OCI-LY7 (cell line): ENCODE measurements at regions not wholly inside any gene's neighbourhood (a gene's known extent, or its start where the extent isn't known, plus 50 kb on each side); places are given as distances from the start of the nearest gene placed in this dataset.

Experiments used
- BruUV-seq: library from RNA; stranded (reverse); fragments of 400-500 nt; replicated peaks from 2 replicates; lab custom pipeline; 2021; lab: Mats Ljungman, UMichigan
- CTCF ChIA-PET: fragments of 300-600 bp; sonication (Branson Sonifier 250); formaldehyde crosslinking; loops from one replicate; lab custom pipeline; 2022; ENCODE audit warnings: antibody characterized with exemption; ENCODE audit not compliant: unreplicated experiment; lab: Charles Lee
- POLR2A ChIA-PET: fragments of 300-600 bp; sonication (Branson Sonifier 250); formaldehyde crosslinking; loops from one replicate; lab custom pipeline; 2022; ENCODE audit warnings: antibody characterized with exemption; lab: Charles Lee
- DNase-seq: peaks from one replicate; pipeline ENCODE4 v3.0.0-alpha.2; 2015; ENCODE audit warnings: low spot score
- H2AFZ ChIP-seq: fragments of 200-600 bp; sonication (generic), shearing (Covaris generic); 2 replicates; pipeline ENCODE4 v1.6.1; 2014; ENCODE audit warnings: mild to moderate bottlenecking, antibody characterized with exemption, low read length, moderate library complexity
- H3K27ac ChIP-seq: fragments of 200-600 bp; sonication (generic); 2 replicates; pipeline ENCODE4 v1.5.1; 2014; ENCODE audit warnings: mixed run types, low read depth, mild to moderate bottlenecking, moderate library complexity, low read length, inconsistent platforms; ENCODE audit not compliant: poor library complexity, severe bottlenecking
- H3K36me3 ChIP-seq: fragments of 200-600 bp; sonication (generic); 2 replicates; pipeline ENCODE4 v1.6.1; 2014; ENCODE audit warnings: mild to moderate bottlenecking, antibody characterized with exemption, low read length, moderate library complexity, mixed read lengths; ENCODE audit not compliant: insufficient read depth
- H3K4me1 ChIP-seq: fragments of 200-600 bp; sonication (generic); 2 replicates; pipeline ENCODE4 v1.5.1; 2014; ENCODE audit warnings: mild to moderate bottlenecking, low read length; ENCODE audit not compliant: insufficient read depth, poor library complexity, severe bottlenecking
- H3K4me2 ChIP-seq: fragments of 200-600 bp; sonication (generic); 2 replicates; pipeline ENCODE4 v1.6.1; 2014; ENCODE audit warnings: mild to moderate bottlenecking, low read length
- H3K4me3 ChIP-seq: fragments of 200-600 bp; sonication (generic); 2 replicates; pipeline ENCODE4 v1.5.1; 2014; ENCODE audit warnings: mild to moderate bottlenecking, low read depth, low read length; ENCODE audit not compliant: poor library complexity, severe bottlenecking
- H3K79me2 ChIP-seq: fragments of 200-600 bp; sonication (generic); 2 replicates; pipeline ENCODE4 v1.6.1; 2016; ENCODE audit warnings: low read depth, mild to moderate bottlenecking, low read length, moderate library complexity, mixed read lengths; ENCODE audit not compliant: insufficient read depth
- H3K9me2 ChIP-seq: fragments of 200-600 bp; sonication (generic); 2 replicates; pipeline ENCODE4 v1.6.1; 2016; ENCODE audit warnings: mild to moderate bottlenecking, low read length, mixed read lengths; ENCODE audit not compliant: insufficient read depth
- H3K9me3 ChIP-seq: fragments of 200-600 bp; sonication (generic); 2 replicates; pipeline ENCODE4 v1.6.1; 2014; ENCODE audit warnings: mild to moderate bottlenecking, mixed run types, low read length, mixed read lengths
- H4K20me1 ChIP-seq: fragments of 200-600 bp; sonication (generic); 2 replicates; pipeline ENCODE4 v1.6.1; 2014; ENCODE audit warnings: mild to moderate bottlenecking, antibody characterized with exemption, low read length, moderate library complexity, mixed read lengths; ENCODE audit not compliant: insufficient read depth
- CTCF ChIP-seq: fragments of 200-600 bp; sonication (generic); conservative IDR thresholded peaks from 2 replicates; pipeline ENCODE4 v1.5.1; 2014; ENCODE audit warnings: mild to moderate bottlenecking, antibody characterized with exemption, low read length, moderate library complexity, mixed read lengths
- EZH2phosphoT487 ChIP-seq: fragments of 200-600 bp; sonication (generic); IDR thresholded peaks from 2 replicates; pipeline ENCODE4 v1.6.1; 2018; ENCODE audit warnings: low read depth, borderline replicate concordance, mild to moderate bottlenecking, mixed run types, antibody characterized with exemption, low read length, moderate library complexity, mixed read lengths
- intact Hi-C: fragments of 100-400 bp; cut with micrococcal nuclease; formaldehyde crosslinking; loops from one replicate; pipeline ENCODE4 v1.10.0; 2022; ENCODE audit not compliant: unreplicated experiment

GRCh38 chr6:98717988-98718387 is 116.4 kb upstream of the POU3F2 start:
- no peak overlapping the region for H3K27ac ChIP-seq
- H3K79me2 ChIP-seq: no peaks in the 10 kb centered on the region
- ChIA-PET CTCF (no interaction called here), POLR2A (no interaction called here)
- intact Hi-C loops: no loop called here
- H2AFZ ChIP-seq: no peak overlapping the region
- H3K9me3 ChIP-seq: no peaks in the 10 kb centered on the region
- H3K4me2 ChIP-seq: no peak overlapping the region
- no peaks in the 10 kb centered on the region for H3K36me3 ChIP-seq
- TF ChIP-seq EZH2phosphoT487 (no peak), CTCF (no peak)
- no peak for DNase-seq
- no TSS peak for BruUV-seq
- no peaks in the 10 kb centered on the region for H3K4me1 ChIP-seq
- no peak overlapping the region for H3K4me3 ChIP-seq
- H3K9me2 ChIP-seq: no peaks in the 10 kb centered on the region
- H4K20me1 ChIP-seq: no peaks in the 10 kb centered on the region

GRCh38 chr6:98724537-98724936 is 109.8 kb upstream of the POU3F2 start:
- Histone ChIP-seq H3K79me2 (no peaks in the 10 kb centered on the region), H3K4me3 (no peak overlapping the region), H4K20me1 (no peaks in the 10 kb centered on the region), H3K4me2 (no peak overlapping the region), H3K4me1 (no peaks in the 10 kb centered on the region), H2AFZ (no peak overlapping the region), H3K27ac (no peak overlapping the region), H3K9me2 (no peaks in the 10 kb centered on the region), H3K36me3 (no peaks in the 10 kb centered on the region), H3K9me3 (no peaks in the 10 kb centered on the region)
- ChIA-PET CTCF (no interaction called here), POLR2A (interaction anchor here (1.2 kb wide), 1 partner anchor 30 kb away, joined by 3 read pairs; no protein-coding TSS in a partner anchor)
- intact Hi-C loops: no loop called here
- no TSS peak for BruUV-seq
- DNase-seq: no peak
- TF ChIP-seq CTCF (no peak), EZH2phosphoT487 (no peak)

- intact Hi-C loops: no loop called here
- TF ChIP-seq CTCF: no peak
- no peak for TF ChIP-seq EZH2phosphoT487
- POLR2A ChIA-PET: no interaction called here
Measured at GRCh38 chr6:98747273-98747672, 87.1 kb upstream of the POU3F2 start.

More at GRCh38 chr6:98747273-98747672, 87.1 kb upstream of the POU3F2 start:
- Histone ChIP-seq H4K20me1 (no peaks in the 10 kb centered on the region), H3K4me1 (no peaks in the 10 kb centered on the region), H3K36me3 (no peaks in the 10 kb centered on the region), H3K4me2 (no peak overlapping the region), H2AFZ (no peak overlapping the region), H3K79me2 (no peaks in the 10 kb centered on the region), H3K27ac (no peak overlapping the region), H3K9me3 (no peaks in the 10 kb centered on the region), H3K9me2 (no peaks in the 10 kb centered on the region; the same call in 1 of the 2 replicates), H3K4me3 (no peak overlapping the region)
- BruUV-seq: no TSS peak
- CTCF ChIA-PET: no interaction called here
- DNase-seq: no peak
